HK-2 (cell line): ENCODE measurements at regions not wholly inside any gene's neighbourhood (a gene's known extent, or its start where the extent isn't known, plus 50 kb on each side); places are given as distances from the start of the nearest gene placed in this dataset.
"Not testable (repeated sequence)": the region's sequence is repeated elsewhere in the genome, so short reads cannot be mapped to it uniquely, and the experiment has no call there.

Experiments
- DNase-seq: peaks from one replicate; pipeline ENCODE4 v3.0.0-alpha.2; 2018; ENCODE audit not compliant: unreplicated experiment

GRCh38 chr11:112617098-112617425 lies 344.2 kb upstream of the NCAM1 start:
- DNase-seq, result no peak

GRCh38 chr11:112617977-112618826 lies 343.0 kb upstream of the NCAM1 start:
- DNase-seq, result no peak

DNA sequence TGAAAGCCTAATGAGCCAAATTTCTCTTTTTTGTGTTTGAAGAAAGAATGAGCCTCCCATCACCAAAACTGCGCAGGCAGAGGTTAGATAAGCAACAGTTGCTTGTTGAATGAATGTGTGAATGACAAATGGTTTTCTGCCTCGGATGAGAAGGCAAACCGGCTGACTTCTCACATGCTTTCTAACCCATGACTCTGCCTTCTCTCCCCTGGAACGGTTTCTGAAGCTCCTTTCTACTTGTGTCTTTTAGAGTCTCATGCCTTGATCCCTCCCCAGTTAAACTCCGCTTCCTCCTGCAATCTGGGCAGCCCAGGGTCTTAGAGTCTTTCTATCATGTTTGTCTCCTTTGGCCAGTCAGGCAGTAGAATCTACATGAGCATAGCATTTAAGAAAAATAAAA lies 342.1 kb upstream of the NCAM1 start:
- no peak for DNase-seq

DNA sequence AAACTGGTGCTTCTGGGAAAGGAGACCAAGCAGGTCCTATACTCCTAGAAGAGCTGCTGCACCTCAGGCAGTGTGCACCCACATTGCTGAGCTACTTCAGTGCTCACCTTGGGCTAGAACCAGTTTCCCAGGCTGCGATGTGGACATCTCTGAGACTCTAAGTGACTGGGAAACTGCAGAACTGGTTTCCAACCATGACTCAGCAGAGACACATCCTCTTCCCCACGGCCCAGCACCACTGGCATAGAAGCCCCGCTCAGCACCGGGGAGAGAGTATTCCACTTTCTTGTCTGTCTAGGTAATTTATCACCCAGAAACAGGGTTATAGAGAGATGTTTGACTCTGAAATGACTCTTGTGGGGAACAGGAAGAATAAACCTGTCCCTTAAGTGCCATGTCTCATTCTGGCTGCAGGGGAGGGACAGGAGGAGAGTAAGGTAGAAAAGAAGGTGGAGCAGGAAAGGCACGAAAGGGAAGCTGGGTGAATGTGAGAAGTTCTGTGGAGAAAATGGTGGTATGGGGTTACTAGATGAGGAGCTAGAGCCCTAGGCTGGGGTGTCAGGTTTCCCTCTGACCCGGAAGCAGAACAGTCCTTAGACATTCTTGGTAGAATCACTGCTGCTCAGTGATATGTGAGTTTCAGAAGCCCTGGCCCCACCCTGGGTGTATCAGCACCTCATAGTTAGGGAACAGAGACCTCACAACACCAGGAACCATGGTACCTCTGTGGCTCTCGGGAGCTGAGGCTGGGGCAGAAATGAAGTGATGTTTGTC lies 340.4 kb upstream of the NCAM1 start:
- no peak for DNase-seq

- DNase-seq, result no peak
Measured at GRCh38 chr11:112623057-112623456, 338.2 kb upstream of the NCAM1 start.

DNA sequence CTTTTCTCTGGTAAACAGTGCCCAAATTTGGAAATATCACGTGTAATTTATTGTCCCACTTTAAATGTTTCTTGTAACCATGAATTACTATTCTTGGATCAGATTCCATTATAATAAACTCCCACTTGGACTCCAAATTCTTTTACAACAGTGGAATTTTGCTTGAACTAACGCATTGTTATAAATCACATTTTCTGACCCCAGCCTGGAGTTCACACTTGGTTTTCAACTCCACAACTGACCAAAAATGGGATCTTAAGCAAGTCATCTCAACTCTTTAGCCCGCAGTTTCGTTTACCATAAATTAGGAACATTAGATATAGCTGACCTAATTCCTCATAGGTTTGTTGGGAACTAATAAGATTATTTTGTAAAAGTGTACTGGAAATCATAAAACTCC lies 336.8 kb upstream of the NCAM1 start:
- no peak for DNase-seq

GRCh38 chr11:112624971-112625370 lies 336.2 kb upstream of the NCAM1 start:
- not testable (repeated sequence) for DNase-seq

DNA sequence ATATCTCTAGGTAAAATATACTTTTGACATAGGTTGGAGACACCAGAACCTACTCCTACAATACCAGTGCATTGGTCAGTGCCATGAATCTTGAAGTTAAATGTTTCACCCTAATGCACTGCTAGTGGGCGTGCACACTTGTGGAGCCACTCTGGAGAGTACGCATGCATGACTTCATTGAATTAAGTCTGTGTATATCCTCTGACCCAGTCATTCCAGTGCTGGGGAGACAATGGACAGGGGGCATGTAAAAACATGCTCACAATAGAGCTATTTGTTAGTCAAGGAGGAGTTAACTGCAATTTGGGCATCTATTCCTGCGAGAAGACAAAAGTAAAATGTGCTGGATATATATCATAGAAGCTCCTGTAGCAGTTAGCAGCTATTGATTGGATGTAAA lies 335.4 kb upstream of the NCAM1 start:
- DNase-seq, result no peak

DNA sequence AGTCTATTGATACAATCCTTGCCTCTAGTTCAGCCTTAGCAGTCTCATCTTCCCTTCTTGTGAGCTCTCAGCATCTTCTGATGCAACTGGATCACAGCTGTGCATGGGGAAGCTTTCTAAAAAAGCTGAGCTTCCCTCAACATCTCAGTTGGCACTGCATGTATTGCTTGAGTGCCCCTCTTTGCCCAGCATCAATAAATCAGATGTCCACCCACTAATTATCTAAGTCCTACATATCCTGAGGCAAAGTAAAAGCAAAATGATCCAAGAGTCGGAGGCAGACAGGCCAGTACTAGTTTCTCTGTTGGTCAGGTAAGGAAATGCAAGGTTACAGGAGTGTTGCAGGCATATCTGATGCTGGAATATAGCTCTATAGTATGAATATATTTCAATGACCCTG lies 334.5 kb upstream of the NCAM1 start:
- DNase-seq, result no peak

DNA sequence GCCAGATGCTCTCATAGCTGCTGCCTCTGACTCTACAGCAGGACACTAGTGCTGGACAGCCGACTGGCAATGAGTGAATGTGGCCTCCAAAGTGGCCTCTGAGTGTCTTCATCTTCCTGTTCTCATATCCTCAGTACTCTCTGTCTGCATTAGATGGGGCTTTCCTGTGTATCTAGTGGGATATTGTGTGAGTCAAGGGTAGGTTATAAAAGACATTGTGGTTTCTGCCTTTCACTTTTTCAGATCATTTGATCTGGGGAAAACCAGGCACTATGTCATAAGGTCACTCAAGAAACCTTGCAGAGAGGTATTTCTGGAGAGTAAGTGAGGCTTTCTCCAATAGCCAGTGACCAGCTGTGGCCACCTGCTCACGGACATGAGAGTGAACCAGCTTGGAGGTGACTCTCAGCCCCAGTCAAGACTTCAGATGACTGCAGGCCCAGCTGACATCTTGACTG lies 333.6 kb upstream of the NCAM1 start:
- DNase-seq, result no peak

DNA sequence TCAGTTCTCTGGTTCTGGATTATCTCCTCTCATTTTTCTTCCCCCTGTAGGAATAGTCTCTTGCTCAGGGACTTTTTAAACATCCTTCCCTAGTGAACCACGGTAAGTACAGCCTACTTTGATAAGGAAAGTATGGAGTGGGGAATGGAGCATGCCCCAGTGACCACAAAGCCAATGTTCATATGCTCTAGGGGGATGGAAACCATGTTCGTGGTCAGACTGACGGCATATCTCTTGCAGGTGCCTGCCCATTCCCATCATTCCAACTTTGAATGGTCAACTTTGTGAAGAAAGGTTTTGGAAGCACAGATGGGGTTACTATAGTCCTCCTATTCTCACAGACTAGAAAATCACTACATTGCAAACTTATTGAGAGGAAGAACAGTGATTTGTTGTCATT lies 332.5 kb upstream of the NCAM1 start:
- DNase-seq, result no peak

DNA sequence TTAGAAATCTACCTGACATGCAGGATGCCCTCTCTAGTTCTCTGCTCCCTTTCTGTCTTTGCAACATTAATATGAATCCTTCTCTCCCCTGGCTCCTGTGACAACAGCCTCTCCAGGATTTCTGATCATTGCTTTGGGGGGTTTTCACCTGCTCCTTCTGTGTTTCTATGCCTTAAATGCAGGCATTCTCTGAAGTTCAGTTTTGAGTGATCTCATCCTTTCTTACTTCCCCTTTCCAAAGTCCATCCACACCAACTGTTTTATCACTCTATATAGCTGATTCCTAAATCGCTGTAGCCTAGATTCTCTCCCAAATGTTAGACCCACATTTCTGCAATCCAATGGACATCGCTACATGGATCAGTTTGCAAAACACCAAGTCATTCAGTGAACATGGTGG lies 330.7 kb upstream of the NCAM1 start:
- no peak for DNase-seq

DNA sequence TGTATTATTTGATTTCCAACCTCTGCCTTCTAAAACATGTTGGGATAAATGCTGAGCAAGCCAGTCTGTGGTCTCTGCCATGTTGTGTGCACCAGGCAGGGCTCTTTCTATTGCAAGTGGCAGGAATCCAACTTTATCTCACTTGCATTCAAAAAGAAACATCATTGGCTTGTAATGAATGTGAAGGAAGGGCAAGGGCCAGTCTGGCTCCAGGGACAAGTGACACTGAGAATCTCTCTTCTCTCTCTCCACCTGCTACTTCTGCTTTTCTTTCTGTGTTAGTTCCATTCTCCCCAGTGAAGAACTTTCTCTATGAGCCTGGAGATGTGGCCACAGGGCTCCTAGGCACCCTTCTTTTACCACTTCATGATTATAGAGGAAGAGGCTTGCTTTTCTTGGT lies 329.9 kb upstream of the NCAM1 start:
- DNase-seq, result no peak

DNA sequence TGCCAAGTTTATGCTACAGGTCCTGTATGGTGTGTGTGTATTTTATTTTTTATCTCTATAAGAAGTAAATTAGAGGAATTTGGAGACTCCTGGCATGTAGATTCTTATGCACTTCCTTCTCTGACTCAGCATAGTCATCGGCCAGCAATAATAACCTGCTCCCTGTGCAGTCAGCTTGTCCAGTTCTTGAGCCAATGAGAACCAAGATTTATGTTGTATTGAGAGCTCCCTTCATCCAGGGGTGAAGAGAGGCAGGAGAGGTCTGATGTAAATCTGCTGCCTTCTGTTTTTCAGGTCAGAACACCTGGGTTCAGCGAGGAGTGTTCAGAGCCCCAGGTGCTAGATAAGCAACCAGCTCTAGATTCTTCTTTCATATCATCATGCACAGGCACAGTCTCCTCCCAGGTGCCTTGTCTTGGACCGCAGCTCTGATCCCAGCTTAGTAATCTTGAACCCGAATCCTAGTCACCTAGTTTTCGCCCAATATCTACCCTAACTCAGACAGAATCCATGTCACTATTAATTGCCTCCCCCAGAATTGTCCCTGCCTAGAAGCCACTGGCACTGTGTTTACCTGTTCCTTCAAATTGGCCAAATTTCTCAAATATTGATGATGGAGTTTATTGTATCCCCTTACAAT lies 328.2 kb upstream of the NCAM1 start:
- DNase-seq, result no peak

DNA sequence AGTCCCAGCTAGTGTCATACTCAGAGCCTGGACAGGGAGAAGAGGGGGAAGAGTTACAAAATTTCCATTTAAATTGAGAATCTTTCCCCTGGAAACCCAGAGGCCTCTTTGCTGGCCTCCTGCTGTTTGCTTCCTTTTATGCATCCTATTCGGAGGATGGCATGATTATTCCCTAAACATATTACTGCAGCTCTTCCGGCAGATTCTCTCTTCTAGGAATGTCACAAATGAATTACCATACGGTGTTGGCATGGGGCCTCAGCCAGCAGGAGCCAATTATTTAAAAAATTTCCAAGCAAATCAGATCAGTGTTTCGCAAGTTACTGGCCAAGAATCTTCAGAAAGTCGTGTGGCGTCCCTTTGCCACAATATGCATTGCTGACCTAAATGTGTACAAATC lies 326.7 kb upstream of the NCAM1 start:
- DNase-seq, result no peak

DNA sequence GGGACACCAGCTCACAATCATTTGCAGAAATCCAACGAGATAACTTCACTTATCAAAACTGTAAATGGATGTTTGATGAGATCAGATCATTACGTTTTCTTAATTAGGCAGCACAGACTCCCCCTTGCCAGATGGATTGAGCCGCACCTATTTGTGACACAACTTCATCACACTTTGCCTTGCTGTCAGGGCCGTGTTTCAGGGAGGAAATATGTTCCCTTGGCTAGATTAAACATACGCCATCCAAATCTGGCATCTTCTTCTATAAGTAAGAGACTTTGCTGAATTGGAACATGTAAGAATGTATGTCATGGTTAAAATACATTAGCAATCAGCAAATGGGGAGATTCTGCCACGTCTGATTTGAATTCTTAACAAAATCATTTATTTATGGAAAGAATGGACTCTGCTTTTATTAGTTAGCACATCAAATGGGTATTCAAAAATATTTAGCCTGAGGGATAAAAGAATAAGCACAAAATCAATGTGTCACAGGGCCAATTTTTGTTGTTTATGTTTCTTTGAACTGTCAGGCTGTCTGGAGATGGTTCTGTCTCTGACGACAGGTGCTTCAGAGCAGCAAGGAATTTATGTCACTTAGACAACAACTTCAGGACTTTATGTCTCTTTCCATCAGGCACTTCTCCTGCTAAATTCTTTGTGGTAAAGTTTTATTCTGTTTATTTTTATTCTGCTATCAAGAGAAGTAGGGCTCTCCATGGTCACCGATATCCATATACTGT lies 326.1 kb upstream of the NCAM1 start:
- DNase-seq, result no peak

GRCh38 chr11:112637076-112637475 lies 324.1 kb upstream of the NCAM1 start:
- no peak for DNase-seq

DNA sequence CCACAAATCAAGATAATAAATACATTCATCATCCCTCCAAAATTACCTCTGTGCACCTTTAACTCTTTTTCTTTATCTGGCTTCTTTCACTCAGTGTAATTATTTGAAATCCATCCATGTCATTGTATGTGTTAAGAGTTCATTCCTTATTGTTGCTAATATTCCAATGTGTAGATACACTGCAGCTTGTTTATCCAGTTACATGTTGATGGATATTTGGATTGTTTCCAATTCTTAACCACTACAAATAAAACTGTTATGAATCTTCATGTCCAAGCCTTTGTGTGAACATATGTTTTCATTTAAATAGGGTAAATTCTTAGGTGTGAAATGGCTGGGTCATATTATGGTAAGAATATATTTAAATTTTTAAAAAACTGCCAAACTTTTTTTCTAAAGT lies 323.3 kb upstream of the NCAM1 start:
- no peak for DNase-seq

DNA sequence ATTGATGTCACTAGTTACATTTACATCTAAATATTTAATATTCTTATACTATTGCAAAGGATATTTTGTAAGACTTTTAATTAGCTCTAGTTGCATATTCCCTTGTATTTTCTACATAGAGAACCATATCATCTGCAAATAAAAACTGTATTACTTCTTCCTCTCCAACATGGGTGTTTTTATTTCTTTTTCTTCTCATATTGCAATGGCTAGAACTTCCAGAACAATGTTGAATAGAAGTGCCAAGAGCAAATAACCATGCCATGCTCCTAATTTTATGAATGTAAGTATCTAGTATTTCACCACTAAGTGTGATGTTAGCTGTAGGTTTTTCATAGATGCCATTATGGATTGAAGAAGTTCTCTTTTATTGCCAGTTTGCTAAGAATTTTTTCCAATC lies 321.8 kb upstream of the NCAM1 start:
- DNase-seq, result no peak

GRCh38 chr11:112643416-112643815 lies 317.8 kb upstream of the NCAM1 start:
- no peak for DNase-seq

DNA sequence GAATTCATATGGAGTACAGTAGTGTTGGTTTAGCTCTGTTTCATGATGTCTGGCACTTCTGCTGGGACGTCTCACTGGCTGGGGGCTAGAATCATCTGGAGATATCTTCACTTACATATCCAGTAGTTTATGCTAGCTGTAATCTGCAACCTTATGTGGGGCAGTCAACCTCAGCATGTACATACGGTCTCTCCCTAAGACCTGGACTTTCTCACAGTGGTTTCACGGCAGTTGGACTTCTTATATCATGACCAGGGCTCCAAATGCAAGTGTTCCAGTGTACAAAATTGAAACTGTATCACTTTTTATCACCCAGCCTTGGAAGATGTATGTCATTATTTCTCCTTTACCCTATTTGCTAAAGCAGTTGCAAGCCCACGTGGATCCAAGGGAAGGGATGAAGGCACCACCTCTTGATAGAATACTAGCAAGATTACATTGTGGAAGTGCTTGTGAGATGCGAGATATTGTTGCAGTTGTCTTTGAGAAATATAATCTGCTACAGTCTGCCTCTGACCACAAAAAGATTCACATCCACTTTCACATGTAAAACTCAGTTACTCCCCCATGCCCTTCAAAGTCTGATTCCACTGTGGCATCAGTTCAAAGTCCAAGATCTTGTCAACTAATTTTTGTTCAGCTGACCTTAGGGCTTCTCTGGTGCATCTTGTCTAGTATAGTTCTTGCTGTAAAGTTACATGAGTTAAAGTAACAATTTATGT lies 316.6 kb upstream of the NCAM1 start:
- DNase-seq, result no peak
